AG09309 (cell line): ENCODE measurements at regions not wholly inside any gene's neighbourhood (a gene's known extent, or its start where the extent isn't known, plus 50 kb on each side); places are given as distances from the start of the nearest gene placed in this dataset.

Experiments
- DNase-seq: peaks from one replicate; pipeline ENCODE4 v3.0.0-alpha.2; 2010; ENCODE audit warnings: low read depth
- H3K4me3 ChIP-seq: 2 replicates; pipeline ENCODE4 v1.5.1; 2011; ENCODE audit warnings: mild to moderate bottlenecking, low read depth, low read length, moderate library complexity; ENCODE audit not compliant: control insufficient read depth
- TF ChIP-seq, protein P1 (sequence below): IDR thresholded peaks from 2 replicates; pipeline ENCODE4 v1.5.1; 2011; ENCODE audit warnings: mild to moderate bottlenecking, low read depth, low read length, inconsistent platforms; ENCODE audit not compliant: insufficient read depth, control insufficient read depth; ENCODE audit errors: missing control alignments

DNA sequence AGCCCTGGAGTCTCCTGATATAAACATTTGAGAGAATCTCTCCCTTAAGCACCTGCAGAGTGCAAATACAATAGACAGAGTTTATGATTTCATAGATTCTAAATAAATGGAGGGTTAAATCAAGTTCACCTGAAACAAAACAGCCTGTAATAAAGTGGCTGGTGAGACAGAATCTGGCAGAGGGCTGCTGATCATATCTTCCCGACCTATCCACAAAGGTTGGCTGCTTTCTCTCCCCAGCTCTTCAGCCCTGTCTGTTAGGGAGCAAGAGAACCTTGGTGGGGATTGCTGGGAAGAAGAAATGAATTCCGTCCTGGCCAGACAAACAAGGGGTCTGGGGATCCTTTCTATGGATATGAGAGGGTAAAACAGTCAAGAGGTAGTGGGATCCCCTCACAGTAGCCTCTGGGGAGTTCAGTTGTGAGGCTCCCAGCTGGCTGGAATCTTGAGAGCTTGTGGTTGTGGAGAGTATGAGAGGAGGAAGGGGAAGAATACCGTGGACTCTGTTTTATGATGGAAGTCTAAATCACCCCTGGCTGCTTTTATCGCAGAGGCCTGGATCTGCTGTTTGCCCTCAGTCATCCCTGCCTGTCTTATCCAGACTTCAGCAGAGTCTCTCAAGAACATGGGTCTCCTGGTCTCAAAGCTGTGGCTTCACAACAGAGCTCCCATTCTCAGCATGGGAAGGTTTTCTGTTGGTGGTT, 451.3 kb downstream of the NTRK3 start:
- TF ChIP-seq, protein P1, sequence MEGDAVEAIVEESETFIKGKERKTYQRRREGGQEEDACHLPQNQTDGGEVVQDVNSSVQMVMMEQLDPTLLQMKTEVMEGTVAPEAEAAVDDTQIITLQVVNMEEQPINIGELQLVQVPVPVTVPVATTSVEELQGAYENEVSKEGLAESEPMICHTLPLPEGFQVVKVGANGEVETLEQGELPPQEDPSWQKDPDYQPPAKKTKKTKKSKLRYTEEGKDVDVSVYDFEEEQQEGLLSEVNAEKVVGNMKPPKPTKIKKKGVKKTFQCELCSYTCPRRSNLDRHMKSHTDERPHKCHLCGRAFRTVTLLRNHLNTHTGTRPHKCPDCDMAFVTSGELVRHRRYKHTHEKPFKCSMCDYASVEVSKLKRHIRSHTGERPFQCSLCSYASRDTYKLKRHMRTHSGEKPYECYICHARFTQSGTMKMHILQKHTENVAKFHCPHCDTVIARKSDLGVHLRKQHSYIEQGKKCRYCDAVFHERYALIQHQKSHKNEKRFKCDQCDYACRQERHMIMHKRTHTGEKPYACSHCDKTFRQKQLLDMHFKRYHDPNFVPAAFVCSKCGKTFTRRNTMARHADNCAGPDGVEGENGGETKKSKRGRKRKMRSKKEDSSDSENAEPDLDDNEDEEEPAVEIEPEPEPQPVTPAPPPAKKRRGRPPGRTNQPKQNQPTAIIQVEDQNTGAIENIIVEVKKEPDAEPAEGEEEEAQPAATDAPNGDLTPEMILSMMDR = no peak
- no peak for DNase-seq
- no peak overlapping the region for H3K4me3 ChIP-seq

- no peak overlapping the region for H3K4me3 ChIP-seq
- no peak for DNase-seq
- TF ChIP-seq, protein P1 = no peak
These were observed 452.1 kb downstream of the NTRK3 start for GRCh38 chr15:87804451-87804850.

DNA sequence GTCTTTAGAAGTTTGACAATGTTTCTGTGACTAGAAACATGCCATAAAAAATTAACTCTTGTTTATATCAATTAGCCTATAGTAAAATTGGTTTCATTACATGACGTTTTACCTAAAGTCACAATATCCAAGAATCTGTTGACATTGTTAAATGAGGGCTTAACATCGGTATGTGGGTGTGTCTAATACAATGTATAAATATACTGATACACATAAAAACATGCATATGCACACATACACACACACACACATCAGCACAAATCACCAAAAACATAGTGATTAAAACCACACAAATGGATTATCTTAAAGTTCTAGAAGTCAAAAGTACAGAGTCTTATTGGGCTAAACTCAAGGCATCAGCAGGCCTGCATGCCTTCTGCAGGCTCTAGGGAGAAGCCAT, 456.7 kb downstream of the NTRK3 start:
- DNase-seq = no peak
- no peak overlapping the region for H3K4me3 ChIP-seq
- TF ChIP-seq, protein P1 = no peak

- H3K4me3 ChIP-seq = no peak overlapping the region
- DNase-seq = no peak
- TF ChIP-seq, protein P1 = no peak
These were observed 457.1 kb downstream of the NTRK3 start for GRCh38 chr15:87799428-87799827.

DNA sequence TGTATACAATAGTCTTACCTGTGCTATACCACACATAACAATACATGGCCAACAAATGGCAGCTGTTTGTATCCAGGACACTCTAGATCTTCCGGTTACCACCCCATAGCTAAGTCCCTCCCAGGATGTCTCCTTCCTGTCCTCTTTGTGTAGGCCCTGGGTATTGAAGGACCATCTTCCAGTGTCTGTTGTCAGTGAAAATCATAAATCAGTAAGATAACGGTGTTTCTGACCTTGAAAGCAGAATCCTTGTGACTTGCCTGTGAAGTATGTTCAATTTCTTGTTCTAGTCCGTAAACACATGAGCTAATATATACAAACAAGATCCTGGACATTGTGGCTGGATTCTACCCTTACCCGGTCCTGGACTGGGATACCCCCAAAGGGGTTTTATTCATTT, 462.8 kb downstream of the NTRK3 start:
- no peak overlapping the region for H3K4me3 ChIP-seq
- TF ChIP-seq, protein P1 = no peak
- DNase-seq = no peak

DNA sequence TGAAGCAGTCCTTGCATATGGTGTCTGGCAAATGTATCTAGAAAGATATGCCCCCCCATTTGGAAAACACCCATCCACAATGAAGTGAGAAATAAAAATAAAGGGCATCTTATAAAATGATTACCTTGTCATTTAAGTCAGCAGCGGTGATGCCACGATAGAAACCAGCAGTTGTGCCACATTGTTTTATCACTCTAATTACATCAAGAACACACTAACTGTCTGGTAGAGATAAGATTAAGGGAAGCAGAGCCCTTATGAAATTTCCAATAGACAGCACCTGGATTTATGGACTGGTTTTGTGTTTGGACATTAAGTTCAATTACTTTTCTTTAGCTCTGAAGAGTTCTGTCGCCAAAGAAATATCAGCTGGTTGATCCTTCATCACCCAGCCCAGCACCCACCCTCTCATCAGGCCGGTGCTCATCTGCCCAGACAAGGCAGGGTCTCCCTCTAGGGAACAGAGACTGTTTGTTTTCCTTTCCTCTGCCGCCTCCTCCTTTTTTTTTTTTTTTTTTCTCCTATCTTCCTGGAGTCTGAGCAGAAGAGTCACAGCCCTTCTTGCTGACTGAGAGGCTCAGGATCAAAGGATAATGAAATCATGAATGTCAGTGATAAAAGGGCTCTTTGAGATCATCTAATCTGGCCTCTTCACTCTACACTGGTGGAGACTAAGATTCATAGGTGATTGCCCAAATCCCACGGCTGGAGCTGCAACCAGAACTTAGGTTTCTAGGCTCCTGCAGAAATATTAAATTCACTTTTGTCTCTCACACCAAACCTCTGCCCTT, 464.1 kb downstream of the NTRK3 start:
- H3K4me3 ChIP-seq = no peak overlapping the region
- TF ChIP-seq, protein P1 = no peak
- no peak for DNase-seq
